Peyer's patch (tissue), 4 donors: ENCODE measurements at regions not wholly inside any gene's neighbourhood (a gene's known extent, or its start where the extent isn't known, plus 50 kb on each side); places are given as distances from the start of the nearest gene placed in this dataset.

ENCODE experiments used
- POLR2A ChIP-seq, 2 donors: fragments of 450-650 bp; IDR thresholded peaks; one replicate each; pipeline ENCODE4 v1.5.1; 2017; ENCODE audit warnings: antibody characterized with exemption in 2 of 2, mild to moderate bottlenecking in 2 of 2, moderate library complexity in 2 of 2
- TF ChIP-seq, protein P1 (sequence below), 6 experiments: fragments of 450-650 bp in 4 of 6; fragments of 200-600 bp in 2 of 6; sonication (generic) in 1 of 6; IDR thresholded peaks; one replicate each; pipeline ENCODE4 v1.5.1; 2017 to 2019; ENCODE audit warnings: antibody characterized with exemption in 6 of 6, mild to moderate bottlenecking in 3 of 6, moderate library complexity in 1 of 6

DNA sequence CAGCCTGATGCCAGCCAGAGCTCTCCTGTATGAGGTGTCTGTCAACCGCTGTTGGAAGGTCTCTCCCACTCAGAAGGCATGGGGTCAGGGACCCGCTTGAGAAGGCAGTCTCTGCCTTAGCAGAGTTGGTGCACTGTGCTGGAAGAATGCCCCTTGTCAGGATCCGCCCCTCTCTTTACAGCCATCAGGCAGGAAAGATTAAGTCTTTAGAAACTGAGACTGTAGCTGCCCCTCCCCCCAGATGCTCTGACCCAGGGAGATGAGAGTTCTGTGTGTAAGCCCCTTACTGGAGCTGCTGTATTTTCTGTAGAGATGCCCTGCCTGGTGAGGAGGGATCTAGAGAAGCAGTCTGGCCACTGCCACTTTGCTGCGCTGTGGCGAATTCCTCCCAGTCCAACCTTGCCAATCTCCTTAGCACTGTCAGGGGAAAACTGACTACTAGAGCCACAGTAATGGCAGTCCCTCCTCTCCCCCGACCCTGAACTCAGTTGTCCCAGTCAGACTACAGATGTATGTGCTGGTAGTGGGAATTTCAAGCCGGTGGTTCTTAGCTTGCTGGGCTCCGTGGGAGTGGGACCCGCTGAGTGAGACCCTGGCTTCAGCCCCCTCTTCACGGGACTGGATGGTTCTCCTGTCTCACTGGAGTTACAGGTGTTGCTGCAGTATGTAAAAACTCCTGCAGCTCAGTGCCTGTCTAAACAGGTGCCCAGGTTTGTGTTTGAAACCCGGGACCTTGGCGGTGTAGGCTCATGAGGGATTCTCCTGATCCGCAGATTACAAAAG lies 285.5 kb upstream of the ZWINT start:
- no peak for TF ChIP-seq POLR2A (IDR thresholded peaks at IDR 0.05)
- TF ChIP-seq, protein P1, sequence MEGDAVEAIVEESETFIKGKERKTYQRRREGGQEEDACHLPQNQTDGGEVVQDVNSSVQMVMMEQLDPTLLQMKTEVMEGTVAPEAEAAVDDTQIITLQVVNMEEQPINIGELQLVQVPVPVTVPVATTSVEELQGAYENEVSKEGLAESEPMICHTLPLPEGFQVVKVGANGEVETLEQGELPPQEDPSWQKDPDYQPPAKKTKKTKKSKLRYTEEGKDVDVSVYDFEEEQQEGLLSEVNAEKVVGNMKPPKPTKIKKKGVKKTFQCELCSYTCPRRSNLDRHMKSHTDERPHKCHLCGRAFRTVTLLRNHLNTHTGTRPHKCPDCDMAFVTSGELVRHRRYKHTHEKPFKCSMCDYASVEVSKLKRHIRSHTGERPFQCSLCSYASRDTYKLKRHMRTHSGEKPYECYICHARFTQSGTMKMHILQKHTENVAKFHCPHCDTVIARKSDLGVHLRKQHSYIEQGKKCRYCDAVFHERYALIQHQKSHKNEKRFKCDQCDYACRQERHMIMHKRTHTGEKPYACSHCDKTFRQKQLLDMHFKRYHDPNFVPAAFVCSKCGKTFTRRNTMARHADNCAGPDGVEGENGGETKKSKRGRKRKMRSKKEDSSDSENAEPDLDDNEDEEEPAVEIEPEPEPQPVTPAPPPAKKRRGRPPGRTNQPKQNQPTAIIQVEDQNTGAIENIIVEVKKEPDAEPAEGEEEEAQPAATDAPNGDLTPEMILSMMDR (IDR thresholded peaks at IDR 0.05): no peak
